BLaER1 (cell line): ENCODE measurements at regions not wholly inside any gene's neighbourhood (a gene's known extent, or its start where the extent isn't known, plus 50 kb on each side); places are given as distances from the start of the nearest gene placed in this dataset.
"Not testable (repeated sequence)": the region's sequence is repeated elsewhere in the genome, so short reads cannot be mapped to it uniquely, and the experiment has no call there.

Experiments
- H3K27ac ChIP-seq: shearing (Covaris generic); formaldehyde crosslinking; 2 replicates; pipeline ENCODE4 v1.8.1; 2022
- H3K27me3 ChIP-seq: shearing (Covaris generic); formaldehyde crosslinking; 2 replicates; pipeline ENCODE4 v1.8.1; 2022
- H3K36me3 ChIP-seq: shearing (Covaris generic); formaldehyde crosslinking; 2 replicates; pipeline ENCODE4 v1.8.1; 2022
- H3K4me1 ChIP-seq: shearing (Covaris generic); formaldehyde crosslinking; 2 replicates; pipeline ENCODE4 v1.8.1; 2022
- H3K4me2 ChIP-seq: shearing (Covaris generic); formaldehyde crosslinking; 2 replicates; pipeline ENCODE4 v1.8.1; 2022
- H3K4me3 ChIP-seq: shearing (Covaris generic); formaldehyde crosslinking; 2 replicates; pipeline ENCODE4 v1.8.1; 2022
- H3K9ac ChIP-seq: shearing (Covaris generic); formaldehyde crosslinking; 2 replicates; pipeline ENCODE4 v1.8.1; 2022
- H3K9me3 ChIP-seq: shearing (Covaris generic); formaldehyde crosslinking; 2 replicates; pipeline ENCODE4 v1.8.1; 2022
- H4K20me1 ChIP-seq: shearing (Covaris generic); formaldehyde crosslinking; 2 replicates; pipeline ENCODE4 v1.8.1; 2022
- Cebpa-rat ChIP-seq: shearing (Covaris generic); IDR thresholded peaks from 2 replicates; pipeline ENCODE4 v1.8.1; 2022

GRCh38 chr4:152185786-152186550, 349.9 kb downstream of the FBXW7 start:
- no peak overlapping the region; the same call in 1 of the 2 replicates for H3K4me3 ChIP-seq
- peaks cover 89% of the 10 kb centered on the region for H3K4me1 ChIP-seq
- peaks cover 20% of the 10 kb centered on the region for H3K9me3 ChIP-seq
- H3K36me3 ChIP-seq: no peaks in the 10 kb centered on the region
- TF ChIP-seq Cebpa-rat: no peak
- H3K27me3 ChIP-seq: no peaks in the 10 kb centered on the region
- no peaks in the 10 kb centered on the region for H4K20me1 ChIP-seq
- peak overlapping the region; percentile 71 for H3K9ac ChIP-seq
- H3K4me2 ChIP-seq: peak overlapping the region; percentile 86
- H3K27ac ChIP-seq: peak overlapping the region; percentile 90

DNA sequence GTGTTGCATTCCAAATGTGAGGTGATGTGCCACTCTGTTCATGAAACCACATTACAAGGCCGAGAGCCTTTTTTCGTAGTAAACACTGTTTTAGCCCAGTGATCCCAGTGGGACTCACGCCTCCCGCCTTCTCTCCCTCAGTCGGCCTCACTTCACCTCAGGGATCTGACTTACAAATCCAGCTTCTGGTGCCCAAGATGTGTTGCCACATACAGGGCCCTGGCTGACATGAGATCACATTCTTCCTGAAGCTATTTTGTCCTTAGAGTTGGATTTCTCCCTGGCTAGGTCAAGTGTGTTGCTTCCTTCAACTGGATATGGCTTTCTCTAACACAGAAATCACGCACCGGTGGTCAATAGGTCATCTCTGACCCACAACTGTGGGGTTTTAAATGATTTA, 354.7 kb downstream of the FBXW7 start:
- no peak overlapping the region for H3K9ac ChIP-seq
- no peaks in the 10 kb centered on the region for H3K36me3 ChIP-seq
- H3K4me1 ChIP-seq: peaks cover 46% of the 10 kb centered on the region
- no peak overlapping the region; the same call in 1 of the 2 replicates for H3K27ac ChIP-seq
- H3K27me3 ChIP-seq: no peaks in the 10 kb centered on the region
- no peaks in the 10 kb centered on the region for H4K20me1 ChIP-seq
- no peak overlapping the region for H3K4me3 ChIP-seq
- H3K9me3 ChIP-seq: peaks cover 37% of the 10 kb centered on the region
- H3K4me2 ChIP-seq: peak overlapping the region; percentile 28
- TF ChIP-seq Cebpa-rat: no peak

- Histone ChIP-seq H3K9ac (no peak overlapping the region), H3K4me3 (no peak overlapping the region), H3K9me3 (peaks cover 37% of the 10 kb centered on the region), H3K36me3 (no peaks in the 10 kb centered on the region), H3K27me3 (no peaks in the 10 kb centered on the region), H3K4me1 (peaks cover 38% of the 10 kb centered on the region), H3K27ac (no peak overlapping the region), H4K20me1 (no peaks in the 10 kb centered on the region), H3K4me2 (no peak overlapping the region)
- no peak for TF ChIP-seq Cebpa-rat
These were observed 355.5 kb downstream of the FBXW7 start for GRCh38 chr4:152180369-152180768.

DNA sequence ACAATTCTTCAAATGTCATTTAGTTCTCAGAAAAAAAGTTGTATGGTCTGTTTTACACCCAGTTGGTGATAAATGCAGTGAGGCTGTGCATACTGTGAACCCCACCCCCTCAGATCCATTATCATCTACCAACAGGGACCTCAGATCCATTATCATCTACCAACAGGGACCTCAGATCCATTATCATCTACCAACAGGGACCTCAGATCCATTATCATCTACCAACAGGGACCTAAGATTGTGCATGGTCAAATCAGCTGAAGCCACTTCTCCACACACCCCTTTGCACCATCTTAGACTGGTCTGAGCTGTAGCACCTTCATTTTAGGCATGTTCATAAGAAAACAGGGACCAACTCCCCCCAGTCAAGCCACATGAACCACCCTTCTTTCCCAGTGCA, 358.4 kb downstream of the FBXW7 start:
- H4K20me1 ChIP-seq, H3K27ac ChIP-seq, H3K4me2 ChIP-seq, H3K9ac ChIP-seq, H3K4me3 ChIP-seq, H3K36me3 ChIP-seq, H3K27me3 ChIP-seq: not testable (repeated sequence)
- Histone ChIP-seq H3K4me1 (peaks cover 16% of the 10 kb centered on the region), H3K9me3 (peaks cover 18% of the 10 kb centered on the region)

DNA sequence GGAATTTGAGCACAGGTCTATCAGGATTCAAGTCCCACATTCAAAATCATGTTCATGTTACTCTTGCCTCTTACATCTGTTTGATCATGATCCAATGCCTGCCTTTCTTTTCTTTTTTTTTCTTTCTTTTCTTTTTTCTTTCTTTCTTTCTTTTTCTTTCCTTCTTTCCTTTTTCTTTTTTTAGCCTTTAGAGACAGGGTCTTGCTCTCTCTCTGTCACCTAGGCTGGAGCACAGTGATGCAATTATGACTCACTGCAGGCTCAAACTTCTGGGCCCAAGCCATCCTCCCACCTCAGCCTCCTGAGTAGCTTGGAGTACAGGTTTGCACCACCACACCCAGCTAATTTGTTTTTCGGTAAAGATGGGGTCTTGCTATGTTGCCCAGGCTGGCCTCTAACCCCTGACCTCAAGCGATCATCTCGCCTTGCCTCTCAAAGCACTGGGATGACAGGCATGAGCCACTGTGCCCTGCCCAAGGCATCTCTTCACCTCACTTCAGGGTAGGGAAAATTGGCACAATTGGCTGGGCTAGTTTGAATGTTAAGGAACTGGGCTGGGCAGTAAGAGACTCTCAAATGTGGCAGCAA, 359.2 kb downstream of the FBXW7 start:
- no peak for TF ChIP-seq Cebpa-rat

GRCh38 chr4:152175586-152175985, 360.3 kb downstream of the FBXW7 start:
- Histone ChIP-seq H3K27ac (no peak overlapping the region), H3K4me2 (no peak overlapping the region), H4K20me1 (no peaks in the 10 kb centered on the region), H3K4me3 (no peak overlapping the region), H3K4me1 (peaks cover 13% of the 10 kb centered on the region), H3K9me3 (peaks cover 29% of the 10 kb centered on the region), H3K27me3 (no peaks in the 10 kb centered on the region), H3K36me3 (no peaks in the 10 kb centered on the region), H3K9ac (no peak overlapping the region)
- TF ChIP-seq Cebpa-rat: no peak

More for the DNA sequence above, 359.2 kb downstream of the FBXW7 start:
- no peak overlapping the region for H3K4me2 ChIP-seq
- H3K4me1 ChIP-seq: peaks cover 11% of the 10 kb centered on the region
- peaks cover 21% of the 10 kb centered on the region for H3K9me3 ChIP-seq
- no peaks in the 10 kb centered on the region for H3K36me3 ChIP-seq
- H3K27ac ChIP-seq: no peak overlapping the region
- no peaks in the 10 kb centered on the region for H3K27me3 ChIP-seq
- H3K9ac ChIP-seq: no peak overlapping the region
- H3K4me3 ChIP-seq: no peak overlapping the region
- no peaks in the 10 kb centered on the region for H4K20me1 ChIP-seq

DNA sequence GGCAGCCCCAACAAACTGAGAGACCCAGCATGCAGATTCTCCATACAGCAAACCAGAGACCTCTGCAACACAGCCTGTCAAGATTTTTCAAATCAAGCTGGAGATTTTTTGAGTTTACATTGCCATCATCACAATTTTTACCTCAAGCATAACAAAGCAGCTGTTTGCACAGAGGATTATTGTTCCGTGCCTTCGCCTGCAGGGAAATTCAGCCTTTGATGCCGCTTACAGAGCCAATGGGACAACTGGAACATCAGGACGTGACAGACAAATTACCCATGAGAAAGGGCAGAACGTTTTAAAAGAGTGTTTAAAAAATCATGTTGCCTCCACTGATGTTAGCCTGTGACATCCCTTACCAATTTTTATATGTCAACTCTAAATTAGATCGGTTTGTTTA, 363.7 kb downstream of the FBXW7 start:
- no peak for TF ChIP-seq Cebpa-rat
- Histone ChIP-seq H3K4me2 (no peak overlapping the region), H3K9ac (no peak overlapping the region), H3K4me1 (peaks cover 24% of the 10 kb centered on the region), H3K27ac (no peak overlapping the region), H3K36me3 (no peaks in the 10 kb centered on the region), H3K4me3 (no peak overlapping the region), H4K20me1 (no peaks in the 10 kb centered on the region), H3K9me3 (0 out of 2 replicates have a peak, but pooled peaks cover 15% of the 10 kb centered on the region), H3K27me3 (no peaks in the 10 kb centered on the region)

DNA sequence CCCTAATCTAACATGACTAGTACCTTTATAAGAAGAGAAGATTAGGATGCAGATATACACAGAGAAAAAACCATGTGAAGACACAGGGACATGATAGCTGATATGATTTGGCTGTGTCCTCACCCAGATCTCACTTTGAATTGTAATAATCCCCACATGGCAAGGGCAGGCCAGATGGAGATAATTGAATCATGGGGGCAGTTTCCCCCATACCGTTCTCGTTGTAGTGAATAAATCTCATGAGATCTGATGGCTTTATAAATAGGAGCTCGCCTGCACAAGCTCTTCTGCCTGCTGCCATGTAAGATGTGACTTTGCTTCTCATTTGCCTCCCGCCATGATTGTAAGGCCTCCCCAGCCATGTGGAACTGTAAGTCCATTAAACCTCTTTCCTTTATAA, 364.3 kb downstream of the FBXW7 start:
- peak overlapping the region; percentile 21; the same call in 1 of the 2 replicates for H3K4me2 ChIP-seq

GRCh38 chr4:152169683-152170082, 366.2 kb downstream of the FBXW7 start:
- Histone ChIP-seq H3K4me3 (no peak overlapping the region), H3K9me3 (0 out of 2 replicates have a peak, but pooled peaks cover 12% of the 10 kb centered on the region), H3K27me3 (no peaks in the 10 kb centered on the region), H3K27ac (no peak overlapping the region), H3K9ac (no peak overlapping the region), H3K4me2 (peak overlapping the region; percentile 58), H4K20me1 (no peaks in the 10 kb centered on the region), H3K36me3 (no peaks in the 10 kb centered on the region), H3K4me1 (peaks cover 24% of the 10 kb centered on the region)
- no peak for TF ChIP-seq Cebpa-rat

More for the DNA sequence above, 364.3 kb downstream of the FBXW7 start:
- H3K4me1 ChIP-seq: peaks cover 24% of the 10 kb centered on the region
- no peak overlapping the region for H3K4me3 ChIP-seq
- H3K9ac ChIP-seq: no peak overlapping the region
- no peak for TF ChIP-seq Cebpa-rat
- no peaks in the 10 kb centered on the region for H4K20me1 ChIP-seq
- H3K27ac ChIP-seq: no peak overlapping the region
- H3K36me3 ChIP-seq: no peaks in the 10 kb centered on the region
- no peaks in the 10 kb centered on the region for H3K27me3 ChIP-seq
- 0 out of 2 replicates have a peak, but pooled peaks cover 12% of the 10 kb centered on the region for H3K9me3 ChIP-seq

GRCh38 chr4:152168987-152169616, 366.8 kb downstream of the FBXW7 start:
- Histone ChIP-seq H4K20me1 (no peaks in the 10 kb centered on the region), H3K4me1 (peaks cover 24% of the 10 kb centered on the region), H3K9me3 (0 out of 2 replicates have a peak, but pooled peaks cover 12% of the 10 kb centered on the region), H3K27me3 (no peaks in the 10 kb centered on the region), H3K27ac (no peak overlapping the region), H3K36me3 (no peaks in the 10 kb centered on the region), H3K4me3 (no peak overlapping the region), H3K9ac (no peak overlapping the region), H3K4me2 (peak overlapping the region; percentile 58)
- TF ChIP-seq Cebpa-rat: no peak
